NCI-H526 (cell line): ENCODE measurements at regions not wholly inside any gene's neighbourhood (a gene's known extent, or its start where the extent isn't known, plus 50 kb on each side); places are given as distances from the start of the nearest gene placed in this dataset.

ENCODE experiments used
- DNase-seq, 2 experiments: peaks; one replicate each; lab custom pipeline; 2025; lab: John Stamatoyannopoulos, UW

DNA sequence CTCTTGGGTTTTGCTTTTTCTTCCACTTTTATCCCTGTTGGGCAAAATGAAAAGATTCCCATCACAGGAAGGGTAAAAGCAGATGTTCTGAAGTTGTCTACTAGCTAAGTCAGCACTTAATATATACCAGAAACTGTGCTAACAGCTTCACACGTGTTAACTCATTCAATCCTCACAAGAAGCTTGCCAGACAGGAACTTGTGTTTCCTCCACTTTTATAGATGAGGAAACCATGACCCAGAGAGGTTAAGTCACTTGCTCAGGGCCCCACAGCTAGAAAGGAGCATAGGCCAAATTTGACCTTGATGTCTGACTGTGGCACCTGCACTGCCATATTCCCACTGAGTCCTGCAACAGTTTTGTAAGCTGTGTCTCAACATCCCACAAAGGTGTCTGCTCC lies 76.8 kb upstream of the EPC2 start:
- DNase-seq: no peak

DNA sequence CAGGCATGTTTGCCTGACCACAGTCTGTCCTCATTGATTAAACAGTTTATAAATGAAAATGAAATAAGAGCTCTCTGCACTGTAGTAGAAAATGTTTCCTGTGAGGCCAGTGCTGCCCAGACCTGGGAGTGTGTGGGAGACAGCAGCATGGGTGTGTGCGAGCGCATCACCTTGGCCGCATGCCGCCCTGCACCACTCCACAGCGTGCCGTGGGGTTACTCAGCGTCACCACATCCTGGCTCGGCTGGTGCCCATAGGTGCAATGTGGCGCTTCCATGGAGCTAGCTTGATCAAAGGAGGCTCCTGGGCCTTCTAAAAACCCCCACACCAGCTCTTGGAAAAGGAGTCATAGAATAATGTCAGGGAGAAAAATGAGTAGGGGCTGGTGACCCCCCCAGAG lies 76.0 kb upstream of the EPC2 start:
- DNase-seq: no peak

DNA sequence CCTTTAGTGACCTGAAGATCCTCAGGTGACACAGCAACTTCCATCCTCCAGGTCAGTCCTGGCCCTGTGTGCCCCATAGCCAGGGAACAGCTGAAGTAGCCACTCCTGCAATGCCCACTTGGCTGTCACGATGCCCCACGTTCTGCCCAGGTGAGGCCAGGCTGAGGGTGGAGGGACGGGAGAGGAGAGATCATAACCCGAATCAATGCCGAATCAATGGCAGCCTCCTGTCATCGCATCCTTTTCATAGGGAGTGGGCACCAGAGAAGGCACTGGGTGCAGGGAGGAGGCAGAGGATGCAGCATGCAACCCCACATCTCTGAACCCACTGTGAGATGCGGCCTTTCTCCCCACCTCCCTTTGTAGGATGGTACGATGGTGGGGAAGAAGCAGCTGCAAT lies 75.3 kb upstream of the EPC2 start:
- no peak for DNase-seq

DNA sequence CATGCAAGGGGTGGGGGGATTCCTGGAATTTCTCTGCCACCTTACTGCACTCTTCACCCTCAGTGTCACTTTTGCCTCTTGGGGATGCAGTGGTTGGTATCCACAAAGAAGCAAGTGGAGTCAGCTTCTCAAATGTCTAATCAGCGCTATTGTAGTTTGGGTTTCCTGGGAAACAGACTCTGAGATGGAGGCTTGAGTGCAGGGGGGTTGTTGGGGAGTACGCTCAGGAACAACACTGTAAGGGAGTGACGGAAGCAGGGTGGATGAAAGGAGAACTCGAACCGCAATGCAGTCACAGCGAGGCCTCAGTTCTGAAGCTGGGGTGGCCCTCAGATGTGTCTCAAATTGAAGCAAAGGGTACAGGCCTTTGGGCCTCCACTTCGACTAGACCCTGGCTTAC lies 73.6 kb upstream of the EPC2 start:
- DNase-seq: no peak

DNA sequence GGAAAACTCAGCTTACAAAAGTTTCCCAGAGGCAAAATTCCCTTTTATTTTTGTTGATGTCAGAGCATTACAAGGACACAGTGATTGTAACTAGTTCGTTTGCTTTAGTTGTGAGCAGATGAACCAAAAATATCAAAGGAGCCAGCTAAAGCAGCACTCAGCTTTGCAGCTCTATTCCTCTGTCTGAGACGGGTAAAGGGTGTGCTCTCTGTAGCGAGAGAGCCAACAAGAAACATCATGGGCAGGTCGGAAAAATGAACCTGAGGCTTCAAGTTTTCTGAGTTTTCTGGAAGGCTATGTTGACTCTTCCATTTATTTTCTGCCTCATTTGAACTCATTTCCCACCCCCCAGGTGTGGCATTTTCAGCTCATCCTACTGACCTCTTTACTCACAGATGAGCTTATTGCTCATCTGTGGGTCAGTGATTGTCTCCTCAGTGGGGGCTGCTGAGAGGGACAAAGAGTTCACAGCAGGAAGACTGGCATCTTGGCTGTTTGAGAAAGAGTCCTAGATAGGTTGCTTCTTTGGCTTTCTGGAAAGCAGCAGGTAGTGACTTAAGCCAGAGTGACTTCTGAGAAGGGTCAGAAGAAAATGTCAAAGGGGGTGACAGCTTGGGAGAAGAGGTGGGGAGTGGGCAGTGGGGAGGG lies 66.6 kb upstream of the EPC2 start:
- DNase-seq: no peak

DNA sequence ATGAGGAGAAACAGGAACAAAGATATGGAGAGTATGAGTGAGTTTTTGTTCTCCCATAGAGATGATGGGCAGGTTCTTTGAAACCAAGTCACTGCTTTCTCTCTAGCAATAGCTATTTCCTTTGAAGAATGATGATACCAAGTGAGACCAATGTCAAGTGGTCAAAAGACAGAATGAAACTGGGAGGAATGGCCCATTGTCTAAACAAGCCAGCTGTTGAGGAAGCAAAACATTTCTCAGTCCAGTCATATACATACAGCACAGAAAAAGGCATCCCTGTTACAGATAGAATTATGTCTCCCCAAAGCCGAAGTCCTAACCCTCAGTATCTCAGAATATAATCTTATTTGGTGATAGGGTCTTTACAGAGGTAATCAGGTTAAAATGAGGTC lies 66.1 kb upstream of the EPC2 start:
- no peak for DNase-seq

DNA sequence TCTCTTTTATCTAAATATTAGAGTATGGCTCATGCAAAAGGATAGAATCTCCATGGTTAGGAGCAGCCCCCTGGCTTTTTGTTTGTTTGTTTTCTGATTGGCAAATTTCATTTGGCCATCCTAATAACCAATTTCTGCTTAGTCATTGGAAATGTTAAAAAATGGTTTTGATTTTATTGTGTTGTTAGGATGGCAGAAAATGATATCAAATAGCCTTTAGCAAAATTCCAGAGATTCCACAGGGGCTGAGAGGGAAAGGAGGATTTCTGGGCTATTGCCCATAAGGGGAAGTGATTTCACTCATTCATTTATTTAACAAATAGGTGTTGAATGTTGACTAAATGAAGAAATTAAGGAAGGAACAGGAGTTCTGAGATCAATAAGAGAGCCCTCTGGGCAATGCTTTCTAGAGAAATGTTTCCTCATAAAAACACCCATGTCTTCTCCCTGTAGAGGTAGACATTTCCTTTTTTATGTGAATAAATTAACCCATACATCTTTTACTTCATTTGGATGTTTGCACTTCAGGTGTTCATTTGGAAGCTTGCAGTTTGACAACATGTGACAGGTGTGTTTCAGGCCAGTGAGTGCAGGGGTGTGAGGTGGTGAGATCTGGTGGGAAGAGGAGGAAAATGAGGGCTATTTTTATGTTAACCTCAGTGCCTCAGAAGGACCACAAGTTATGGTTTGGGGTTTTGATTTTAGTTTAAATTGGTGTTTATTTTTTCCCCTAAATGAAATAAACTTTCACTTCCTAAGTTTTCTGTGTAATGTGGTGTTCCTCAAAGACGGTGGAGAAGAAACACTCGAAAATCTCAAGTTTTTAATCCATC lies 61.7 kb upstream of the EPC2 start:
- DNase-seq: peak in 1 of 2 experiments; percentile 23

DNA sequence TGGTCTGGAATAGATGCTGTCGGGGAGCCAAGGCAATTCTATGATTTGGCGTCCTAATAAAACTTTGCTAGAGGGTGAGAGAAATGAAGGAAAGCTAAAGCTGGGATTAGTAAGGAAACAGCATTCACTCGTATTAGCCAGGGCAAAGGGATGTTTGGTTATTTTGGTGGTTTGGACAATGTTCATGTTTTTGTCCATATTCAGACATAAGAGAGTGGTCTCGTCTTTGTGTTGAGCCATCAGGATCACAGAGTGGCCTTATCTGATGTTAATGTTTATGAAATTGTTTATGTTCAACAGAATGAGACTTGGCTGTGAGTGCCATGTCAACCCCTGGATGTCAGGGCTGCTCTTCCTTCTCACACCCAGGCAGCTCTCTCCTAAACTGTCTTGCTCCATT lies 58.9 kb upstream of the EPC2 start:
- no peak for DNase-seq

DNA sequence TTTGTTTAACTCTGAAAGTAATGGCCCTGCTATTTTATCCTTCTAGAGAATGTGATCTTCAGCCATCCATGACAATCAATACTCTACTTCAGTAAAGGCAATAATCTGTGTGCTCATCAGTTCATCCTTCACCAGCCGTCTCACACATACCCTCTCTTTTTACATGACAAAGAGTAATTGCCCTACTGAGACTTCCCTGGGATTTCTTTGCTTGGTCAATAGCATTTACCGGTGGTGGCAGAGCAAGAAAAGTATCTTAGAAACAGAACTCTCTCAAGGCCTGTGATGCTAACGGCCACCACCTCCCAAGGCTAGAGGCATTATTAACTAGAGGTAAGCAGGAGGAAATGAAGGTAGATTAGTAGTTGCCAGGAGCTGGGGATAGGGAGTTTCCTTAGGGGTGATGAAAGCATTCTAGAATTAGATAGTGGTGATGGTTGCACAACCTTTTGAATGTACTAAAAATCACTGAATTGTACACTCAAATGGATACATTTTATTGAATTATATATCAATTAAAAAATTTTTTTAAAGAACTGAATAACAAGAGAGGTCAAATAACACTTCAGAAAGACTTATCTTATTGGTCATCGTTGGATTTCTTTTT lies 57.9 kb upstream of the EPC2 start:
- DNase-seq: no peak

DNA sequence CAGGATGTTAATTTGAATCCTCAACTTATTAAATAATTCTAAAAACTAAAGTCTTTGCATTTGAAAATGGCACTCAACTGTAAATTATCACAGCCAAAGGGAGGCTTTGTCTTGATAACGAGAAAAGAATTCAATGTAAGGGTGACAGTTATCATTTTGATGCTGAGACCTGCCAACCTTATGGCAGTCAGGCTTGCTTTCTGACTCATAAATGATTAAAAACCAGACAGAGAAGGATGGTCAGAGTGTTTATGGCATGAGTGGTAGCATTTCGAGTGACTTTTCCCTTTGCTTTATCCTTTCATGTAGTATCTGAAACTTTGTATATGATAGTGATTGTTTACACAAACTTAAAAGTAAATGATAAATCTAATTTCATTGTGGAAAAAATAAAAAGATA lies 53.9 kb upstream of the EPC2 start:
- DNase-seq: no peak

DNA sequence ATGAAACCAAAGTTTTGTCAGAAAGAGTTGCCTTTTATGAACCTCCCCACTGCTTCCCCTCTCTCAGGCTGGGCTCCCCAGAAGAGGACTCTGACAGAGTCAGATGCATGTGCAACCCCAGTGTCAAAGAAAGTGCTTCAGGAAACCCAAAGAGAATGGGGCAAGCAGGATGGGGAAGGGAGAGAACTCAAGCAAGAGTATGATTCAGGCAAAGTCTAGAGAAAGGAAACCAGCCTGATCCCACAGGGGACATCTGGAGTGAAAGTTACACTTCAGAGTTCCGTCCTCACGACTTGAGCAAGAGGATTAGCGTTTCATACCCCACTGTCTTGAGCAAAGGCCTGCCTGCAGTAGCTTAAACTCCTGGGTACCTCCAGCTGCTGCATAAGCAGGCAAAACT lies 51.8 kb upstream of the EPC2 start:
- no peak for DNase-seq

DNA sequence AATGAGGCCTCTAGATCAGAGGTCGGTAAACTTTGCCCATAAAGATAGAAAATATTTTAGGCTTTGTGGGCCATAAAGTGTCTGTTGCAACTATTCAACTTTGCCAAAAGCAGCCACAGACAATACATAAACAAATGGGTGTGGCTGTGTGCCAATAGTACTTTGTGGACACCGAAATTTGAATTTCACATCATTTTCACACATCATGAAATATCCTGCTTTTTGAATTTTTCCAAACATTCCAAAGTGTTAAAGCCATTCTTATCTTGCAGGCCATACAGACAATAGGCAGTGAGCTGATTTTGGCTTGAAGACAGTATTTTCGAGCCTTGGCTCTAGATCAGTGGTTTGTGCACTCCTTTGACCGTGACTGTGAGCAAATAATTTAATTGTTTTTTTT lies 51.1 kb upstream of the EPC2 start:
- no peak for DNase-seq

DNA sequence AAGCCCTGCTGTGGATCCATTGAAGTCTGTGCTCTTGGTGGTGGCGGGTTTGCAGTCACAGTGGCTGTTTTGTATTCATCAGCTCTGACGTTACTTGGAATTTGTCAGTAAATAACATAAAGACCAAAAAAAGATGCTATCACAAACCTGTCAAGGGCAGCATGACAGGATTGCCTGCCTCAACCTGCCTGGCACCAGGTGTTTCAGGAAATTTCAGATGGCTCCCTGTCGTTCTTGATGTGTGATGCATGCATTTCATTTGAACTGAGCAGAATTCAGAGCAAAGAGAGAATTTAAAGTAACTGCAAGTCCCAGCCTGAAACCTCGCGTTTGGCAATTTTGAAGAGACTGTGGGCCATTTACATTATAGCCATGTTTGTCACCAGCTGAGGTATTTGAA lies 50.3 kb upstream of the EPC2 start:
- DNase-seq: peak; percentile 40 to 63
